ENCODE measurements at regions not wholly inside any gene's neighbourhood (a gene's known extent, or its start where the extent isn't known, plus 50 kb on each side); places are given as distances from the start of the nearest gene placed in this dataset.

DNA sequence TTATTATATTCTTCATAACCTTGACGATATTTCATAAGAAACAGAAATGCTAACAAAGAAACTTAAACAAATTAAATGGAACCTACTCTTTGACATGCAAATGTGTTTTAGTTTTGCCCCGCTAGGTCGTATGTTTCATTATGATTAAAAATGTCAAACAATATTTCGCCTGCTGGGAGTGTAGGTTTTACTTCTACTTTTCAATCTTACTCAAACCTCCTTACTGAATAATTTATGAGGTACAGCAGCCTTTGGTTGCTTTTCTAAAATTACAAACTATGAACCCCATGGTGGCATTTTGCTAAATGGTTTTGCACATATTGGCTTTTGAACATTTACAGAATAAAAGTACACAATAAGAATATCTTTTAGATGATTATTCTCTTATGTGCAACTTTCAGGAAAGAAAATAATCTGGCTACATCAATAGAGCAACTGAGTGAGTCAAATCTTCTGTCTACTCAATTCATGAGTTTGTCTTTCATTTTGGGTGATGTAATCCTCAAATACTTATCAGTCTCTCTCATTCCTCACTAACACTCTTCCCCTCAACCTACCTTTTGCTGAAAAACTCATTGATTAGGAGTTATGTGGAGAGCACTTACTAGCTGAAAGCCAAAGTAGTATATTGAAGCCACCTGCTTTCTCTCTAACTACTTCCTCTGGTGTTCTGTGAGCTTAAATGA is 1226.4 kb downstream of the XPNPEP1 start:
- intact Hi-C loops (cut with micrococcal nuclease) = no loop called here
- no peaks in the 10 kb centered on the region for H3K27me3 Mint-ChIP-seq
- no peak overlapping the region for H3K27ac Mint-ChIP-seq
- no peak for DNase-seq
- no peaks in the 10 kb centered on the region for H3K4me1 Mint-ChIP-seq
- H3K9me3 Mint-ChIP-seq = peaks cover 6% of the 10 kb centered on the region
- H3K36me3 Mint-ChIP-seq (ENCODE audit: low read depth) = no peaks in the 10 kb centered on the region
- H3K4me3 Mint-ChIP-seq = no peak overlapping the region

DNA sequence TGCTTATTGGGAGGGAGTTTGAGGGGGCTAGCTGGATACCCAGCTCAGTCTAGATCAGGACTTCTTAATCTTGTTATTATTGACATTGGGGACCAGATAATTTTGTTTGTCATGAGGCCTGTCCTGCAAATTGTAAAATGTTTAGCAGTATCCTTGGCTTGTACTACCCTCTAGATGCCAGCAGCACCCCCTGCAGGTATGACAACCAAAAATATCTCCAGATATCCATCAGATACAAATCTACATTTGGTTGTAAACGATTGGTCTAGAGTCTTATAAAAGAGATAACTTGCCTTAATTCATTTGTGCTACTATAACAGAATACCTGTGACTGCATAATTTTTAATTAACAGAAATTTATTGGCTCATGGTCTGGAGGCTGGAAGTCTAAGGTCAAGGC is 1232.2 kb downstream of the XPNPEP1 start:
- Mint-ChIP-seq H3K36me3 (ENCODE audit: low read depth) (no peaks in the 10 kb centered on the region), H3K27ac (no peak overlapping the region), H3K27me3 (no peaks in the 10 kb centered on the region), H3K4me3 (no peak overlapping the region), H3K9me3 (peaks cover 6% of the 10 kb centered on the region), H3K4me1 (no peaks in the 10 kb centered on the region)
- intact Hi-C loops (cut with micrococcal nuclease) = no loop called here
- no peak for DNase-seq

DNA sequence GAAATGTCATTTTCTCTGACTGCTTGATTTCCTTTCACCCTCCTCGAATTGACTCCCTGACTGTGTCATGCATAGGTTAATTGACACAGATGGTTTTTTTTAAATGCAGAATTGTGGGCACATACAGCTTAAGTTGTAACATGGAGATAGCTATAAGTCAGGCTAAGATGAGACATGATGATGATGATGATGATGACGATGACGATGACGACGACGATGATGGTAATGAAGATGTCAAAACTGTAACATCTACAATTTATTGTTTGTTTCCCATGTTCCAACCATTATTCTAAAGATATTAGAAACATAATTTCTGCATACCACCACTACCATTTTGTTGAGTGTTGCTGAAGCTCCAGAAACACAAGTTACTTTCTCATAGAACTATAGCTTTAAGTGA is 1232.8 kb downstream of the XPNPEP1 start:
- H3K9me3 Mint-ChIP-seq = peaks cover 6% of the 10 kb centered on the region
- H3K36me3 Mint-ChIP-seq (ENCODE audit: low read depth) = no peaks in the 10 kb centered on the region
- DNase-seq = no peak
- no peaks in the 10 kb centered on the region for H3K4me1 Mint-ChIP-seq
- intact Hi-C loops (cut with micrococcal nuclease) = no loop called here
- no peak overlapping the region for H3K27ac Mint-ChIP-seq
- no peak overlapping the region for H3K4me3 Mint-ChIP-seq
- H3K27me3 Mint-ChIP-seq = no peaks in the 10 kb centered on the region

DNA sequence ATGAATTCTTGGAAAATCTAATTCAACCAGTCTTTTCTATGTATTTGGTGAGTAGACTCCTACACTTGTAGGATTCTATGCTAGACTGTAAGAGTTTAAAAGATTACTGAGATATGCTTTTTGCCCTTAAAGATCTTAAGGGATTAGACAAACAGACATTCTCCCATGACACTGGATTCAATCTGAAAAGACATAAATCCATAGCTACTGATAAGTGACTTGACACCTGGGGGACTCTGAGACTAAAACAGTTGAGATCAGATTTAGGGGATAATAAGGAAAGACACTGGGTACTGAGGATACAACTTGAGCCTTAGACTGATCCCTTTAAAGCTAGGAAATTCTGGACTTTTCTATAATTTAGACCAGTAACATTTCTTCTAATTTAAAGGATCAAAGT is 1233.4 kb downstream of the XPNPEP1 start:
- DNase-seq = no peak
- Mint-ChIP-seq H3K9me3 (peaks cover 2% of the 10 kb centered on the region), H3K4me3 (no peak overlapping the region), H3K4me1 (no peaks in the 10 kb centered on the region), H3K27me3 (no peaks in the 10 kb centered on the region), H3K27ac (no peak overlapping the region), H3K36me3 (ENCODE audit: low read depth) (no peaks in the 10 kb centered on the region)
- intact Hi-C loops (cut with micrococcal nuclease) = no loop called here

DNA sequence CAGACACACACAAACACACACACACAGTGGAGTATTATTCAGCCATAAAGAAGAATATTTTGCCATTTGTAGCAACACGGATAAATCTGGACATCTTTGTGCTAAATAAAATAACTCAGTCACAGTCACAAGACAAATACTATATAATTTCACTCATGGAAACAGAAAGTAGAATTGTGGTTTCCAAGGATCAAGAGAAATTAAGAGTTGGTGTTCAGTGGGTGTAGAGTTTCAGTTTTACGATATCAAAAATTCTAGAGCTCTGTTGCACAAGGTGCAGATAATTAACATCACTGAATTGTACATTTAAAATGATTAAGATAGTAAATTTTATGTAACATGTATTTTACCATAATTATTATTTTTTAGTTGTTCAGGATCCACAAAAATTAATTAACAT is 1235.0 kb downstream of the XPNPEP1 start:
- Mint-ChIP-seq H3K4me3 (no peak overlapping the region), H3K9me3 (no peaks in the 10 kb centered on the region), H3K27ac (no peak overlapping the region), H3K36me3 (ENCODE audit: low read depth) (no peaks in the 10 kb centered on the region), H3K4me1 (no peaks in the 10 kb centered on the region), H3K27me3 (no peaks in the 10 kb centered on the region)
- intact Hi-C loops (cut with micrococcal nuclease) = no loop called here
- DNase-seq = no peak

DNA sequence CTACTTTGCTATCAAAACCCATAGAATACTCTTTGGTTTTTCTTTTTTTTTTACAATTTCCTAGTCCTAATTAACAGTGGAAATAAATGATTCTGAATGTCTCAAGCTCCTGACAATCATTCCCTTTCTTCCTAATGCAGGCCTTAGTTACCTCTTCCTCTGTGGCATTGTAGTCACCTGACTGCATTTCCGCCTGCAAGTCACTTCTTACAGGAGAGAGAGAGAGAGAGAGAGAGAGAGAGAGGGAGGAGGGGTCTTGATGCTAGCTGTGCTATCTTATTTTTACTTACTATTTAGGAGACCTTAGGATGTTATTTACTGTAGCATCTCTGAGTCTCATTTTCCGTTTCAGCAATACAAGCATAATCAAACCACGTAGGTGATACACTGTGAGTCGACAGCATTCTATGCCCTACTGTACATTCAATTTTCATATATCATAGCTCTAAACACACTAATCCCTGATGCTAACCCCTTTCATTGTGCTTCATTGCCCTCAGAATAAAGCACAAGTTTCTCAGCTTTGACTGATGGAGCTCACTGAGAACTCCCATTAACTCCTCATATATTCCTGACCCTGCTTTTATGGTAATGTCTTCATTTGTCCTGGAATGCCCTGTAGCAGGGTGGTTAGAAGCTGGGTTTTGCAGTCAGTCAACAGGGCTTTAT is 1237.3 kb downstream of the XPNPEP1 start:
- Mint-ChIP-seq H3K4me3 (no peak overlapping the region), H3K36me3 (ENCODE audit: low read depth) (no peaks in the 10 kb centered on the region), H3K27ac (no peak overlapping the region), H3K9me3 (no peaks in the 10 kb centered on the region), H3K4me1 (no peaks in the 10 kb centered on the region), H3K27me3 (no peaks in the 10 kb centered on the region)
- DNase-seq = no peak
- intact Hi-C loops (cut with micrococcal nuclease) = no loop called here

DNA sequence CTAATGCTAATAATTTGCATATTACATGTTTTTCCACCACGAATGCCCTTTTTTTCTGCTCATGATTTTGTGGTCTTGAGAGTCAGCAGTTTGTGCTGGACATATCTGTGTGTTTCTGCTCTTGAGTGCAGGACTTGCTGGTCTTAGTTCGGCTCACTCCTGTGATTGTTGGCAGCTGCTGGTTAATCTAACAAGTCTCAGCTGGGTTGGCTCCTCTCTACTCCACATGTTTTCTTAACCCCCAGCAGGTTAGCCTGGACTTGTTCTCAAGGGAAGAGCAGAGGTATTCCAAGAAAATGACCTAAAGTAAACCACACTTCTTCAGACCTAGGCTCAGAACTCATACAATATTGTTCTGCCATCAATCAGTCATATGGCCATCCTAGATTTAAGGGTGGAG is 1238.9 kb downstream of the XPNPEP1 start:
- Mint-ChIP-seq H3K27ac (no peak overlapping the region), H3K4me3 (no peak overlapping the region), H3K9me3 (no peaks in the 10 kb centered on the region), H3K4me1 (no peaks in the 10 kb centered on the region), H3K27me3 (no peaks in the 10 kb centered on the region), H3K36me3 (ENCODE audit: low read depth) (no peaks in the 10 kb centered on the region)
- DNase-seq = no peak
- intact Hi-C loops (cut with micrococcal nuclease) = no loop called here

DNA sequence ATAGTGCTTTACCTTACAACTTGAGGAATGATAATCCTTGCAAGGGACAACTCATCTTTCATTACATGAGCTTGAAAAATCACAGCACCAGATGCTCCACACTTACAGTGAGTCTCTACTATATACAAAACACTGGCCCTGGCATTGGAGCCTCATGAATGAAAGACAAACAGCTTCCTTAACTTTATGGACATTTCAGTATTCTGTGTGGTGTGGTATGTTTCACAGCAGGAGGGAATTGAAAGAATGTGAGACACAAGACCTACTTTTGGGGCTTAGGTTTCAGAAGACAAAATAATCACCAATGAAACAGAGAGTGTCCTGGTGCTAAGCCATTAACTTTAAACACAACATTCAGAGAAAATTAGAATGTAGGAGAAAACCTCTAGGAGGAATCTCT is 1249.6 kb downstream of the XPNPEP1 start:
- Mint-ChIP-seq H3K36me3 (ENCODE audit: low read depth) (no peaks in the 10 kb centered on the region), H3K27me3 (no peaks in the 10 kb centered on the region), H3K4me3 (no peak overlapping the region), H3K9me3 (no peaks in the 10 kb centered on the region), H3K27ac (no peak overlapping the region), H3K4me1 (no peaks in the 10 kb centered on the region)
- no peak for DNase-seq
- intact Hi-C loops (cut with micrococcal nuclease) = no loop called here

DNA sequence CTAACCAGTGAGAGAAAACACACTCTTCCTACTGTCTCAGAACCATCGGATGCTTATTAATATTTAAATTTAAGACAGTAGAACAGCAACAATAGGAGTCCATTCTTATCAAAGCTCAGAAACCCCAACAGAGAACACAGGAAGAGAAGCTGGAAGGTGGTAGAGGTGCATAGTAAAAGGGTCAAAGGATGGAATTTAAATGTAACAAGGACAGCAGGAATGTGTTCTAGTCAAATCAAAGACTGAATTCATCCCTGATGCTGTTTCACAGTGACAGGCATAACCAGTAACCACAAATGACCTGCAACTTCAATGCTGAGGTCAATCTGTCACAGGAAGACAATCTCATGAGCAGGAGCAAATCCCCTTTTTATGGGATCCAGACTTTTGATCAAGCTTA is 1259.7 kb downstream of the XPNPEP1 start:
- peaks cover 6% of the 10 kb centered on the region for H3K9me3 Mint-ChIP-seq
- DNase-seq = no peak

DNA sequence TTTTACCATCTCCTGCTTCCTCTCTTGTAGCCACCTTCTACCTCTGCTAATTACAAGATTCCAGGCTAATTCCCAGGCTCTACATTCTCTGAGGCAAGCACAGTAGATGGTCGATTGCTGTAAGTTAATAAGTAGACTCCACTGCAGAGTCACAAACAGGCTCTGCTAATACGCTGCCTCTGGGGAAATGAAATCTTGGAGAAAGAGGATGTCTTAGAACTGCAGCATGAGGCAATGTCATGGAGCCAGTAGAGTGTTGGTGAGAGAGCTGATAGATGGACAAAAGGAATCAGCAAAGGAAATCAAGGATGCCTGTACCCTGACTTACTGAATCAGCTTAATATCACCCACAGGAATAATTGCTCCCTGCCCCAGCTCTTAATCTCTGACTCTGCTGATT is 1260.3 kb downstream of the XPNPEP1 start:
- no peaks in the 10 kb centered on the region for H3K36me3 Mint-ChIP-seq (ENCODE audit: low read depth)
- no peaks in the 10 kb centered on the region for H3K4me1 Mint-ChIP-seq
- H3K27ac Mint-ChIP-seq = no peak overlapping the region
- peaks cover 6% of the 10 kb centered on the region for H3K9me3 Mint-ChIP-seq
- H3K4me3 Mint-ChIP-seq = no peak overlapping the region
- intact Hi-C loops (cut with micrococcal nuclease) = no loop called here
- no peak for DNase-seq
- H3K27me3 Mint-ChIP-seq = no peaks in the 10 kb centered on the region

More for the DNA sequence above, 1259.7 kb downstream of the XPNPEP1 start:
- no peaks in the 10 kb centered on the region for H3K4me1 Mint-ChIP-seq
- intact Hi-C loops (cut with micrococcal nuclease) = no loop called here
- H3K27ac Mint-ChIP-seq = no peak overlapping the region
- H3K4me3 Mint-ChIP-seq = no peak overlapping the region
- no peaks in the 10 kb centered on the region for H3K36me3 Mint-ChIP-seq (ENCODE audit: low read depth)
- H3K27me3 Mint-ChIP-seq = no peaks in the 10 kb centered on the region

DNA sequence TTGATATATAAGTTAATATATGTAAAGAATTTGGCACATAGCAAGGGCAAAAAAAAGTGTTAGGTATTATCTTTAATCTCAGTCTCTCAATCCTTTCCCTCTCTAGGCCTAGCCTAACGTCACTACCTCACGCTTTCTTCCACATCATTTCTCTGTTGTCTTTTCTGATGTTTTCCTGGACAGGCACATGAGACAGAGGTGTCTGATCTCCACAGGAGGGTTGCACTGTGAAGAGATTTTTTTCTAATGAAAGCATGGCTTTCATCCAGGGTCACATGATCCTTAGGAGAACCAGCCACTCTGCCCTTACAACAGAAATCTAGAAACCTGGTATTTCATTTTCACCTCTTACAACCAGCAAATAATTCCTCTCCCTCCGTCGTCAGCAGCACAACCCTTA is 1268.3 kb downstream of the XPNPEP1 start:
- Mint-ChIP-seq H3K4me1 (no peaks in the 10 kb centered on the region), H3K9me3 (peaks cover 3% of the 10 kb centered on the region), H3K27ac (no peak overlapping the region), H3K27me3 (no peaks in the 10 kb centered on the region), H3K4me3 (no peak overlapping the region), H3K36me3 (ENCODE audit: low read depth) (no peaks in the 10 kb centered on the region)
- intact Hi-C loops (cut with micrococcal nuclease) = no loop called here
- no peak for DNase-seq

DNA sequence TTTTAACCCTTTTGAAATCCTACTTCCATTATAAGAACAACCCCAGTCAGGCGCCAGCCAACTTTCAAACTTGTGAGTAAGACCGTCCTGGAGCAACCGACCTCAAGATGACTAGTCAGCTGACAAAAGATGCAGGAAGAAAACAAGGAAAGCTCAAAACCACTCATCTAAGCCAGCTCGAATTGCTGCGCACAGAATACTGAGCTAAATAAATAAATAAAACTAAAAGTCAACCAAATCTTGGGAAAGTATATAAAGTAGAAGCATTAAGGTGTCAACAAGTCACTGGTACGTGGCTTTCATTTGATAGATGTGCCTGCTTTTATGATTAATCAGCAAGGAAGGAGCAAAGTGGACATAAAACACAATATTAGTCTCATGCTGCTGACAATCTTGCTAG is 1269.8 kb downstream of the XPNPEP1 start:
- intact Hi-C loops (cut with micrococcal nuclease) = no loop called here
- Mint-ChIP-seq H3K27ac (no peak overlapping the region), H3K27me3 (no peaks in the 10 kb centered on the region), H3K36me3 (ENCODE audit: low read depth) (no peaks in the 10 kb centered on the region), H3K4me3 (no peak overlapping the region), H3K4me1 (no peaks in the 10 kb centered on the region), H3K9me3 (no peaks in the 10 kb centered on the region)
- DNase-seq = no peak

DNA sequence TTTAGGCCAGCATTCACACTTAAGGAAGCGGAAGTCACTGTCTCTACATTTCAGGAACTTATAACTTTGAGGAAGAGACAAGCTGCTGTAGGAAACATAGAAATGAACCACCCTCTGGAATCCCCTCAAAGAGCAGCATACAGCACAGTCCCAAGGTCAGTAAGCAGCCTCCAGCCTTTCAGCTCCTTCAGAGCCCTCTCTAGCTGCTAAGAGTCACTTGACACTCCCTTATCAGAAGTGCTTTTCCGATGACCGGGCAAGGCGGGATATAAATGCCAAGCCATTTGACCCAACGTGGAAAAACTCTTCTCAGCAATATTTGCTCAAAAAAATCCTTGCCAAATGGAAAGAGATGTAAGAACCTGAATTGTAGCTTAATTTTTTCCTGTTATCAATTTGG is 1284.3 kb downstream of the XPNPEP1 start:
- no peak for DNase-seq
- peaks cover 3% of the 10 kb centered on the region for H3K9me3 Mint-ChIP-seq
- intact Hi-C loops (cut with micrococcal nuclease) = no loop called here
- no peaks in the 10 kb centered on the region for H3K27me3 Mint-ChIP-seq
- H3K4me3 Mint-ChIP-seq = no peak overlapping the region
- H3K4me1 Mint-ChIP-seq = no peaks in the 10 kb centered on the region
- H3K27ac Mint-ChIP-seq = no peak overlapping the region
- H3K36me3 Mint-ChIP-seq (ENCODE audit: low read depth) = no peaks in the 10 kb centered on the region

DNA sequence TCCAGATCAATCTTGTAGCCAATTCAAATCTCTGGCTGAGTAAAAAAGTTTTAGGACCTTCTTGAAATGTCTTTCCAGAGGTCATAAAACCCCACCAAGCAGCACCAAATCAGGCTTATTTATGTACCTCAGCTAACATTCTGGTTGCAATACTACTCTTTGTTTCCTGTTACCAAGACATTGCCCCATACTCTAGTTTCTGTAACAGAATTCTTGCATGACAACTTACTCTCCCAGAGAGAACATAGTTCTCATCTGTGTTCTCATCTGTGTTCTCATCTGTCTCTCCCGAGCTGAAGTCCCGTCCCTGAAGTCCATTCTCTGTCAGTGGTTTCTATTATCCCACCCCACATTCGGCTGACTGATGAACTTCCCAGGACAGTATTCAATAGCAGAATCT is 1285.1 kb downstream of the XPNPEP1 start:
- Mint-ChIP-seq H3K36me3 (ENCODE audit: low read depth) (no peaks in the 10 kb centered on the region), H3K4me1 (no peaks in the 10 kb centered on the region), H3K27ac (no peak overlapping the region), H3K9me3 (peaks cover 3% of the 10 kb centered on the region), H3K4me3 (no peak overlapping the region), H3K27me3 (no peaks in the 10 kb centered on the region)
- intact Hi-C loops (cut with micrococcal nuclease) = no loop called here
- no peak for DNase-seq

DNA sequence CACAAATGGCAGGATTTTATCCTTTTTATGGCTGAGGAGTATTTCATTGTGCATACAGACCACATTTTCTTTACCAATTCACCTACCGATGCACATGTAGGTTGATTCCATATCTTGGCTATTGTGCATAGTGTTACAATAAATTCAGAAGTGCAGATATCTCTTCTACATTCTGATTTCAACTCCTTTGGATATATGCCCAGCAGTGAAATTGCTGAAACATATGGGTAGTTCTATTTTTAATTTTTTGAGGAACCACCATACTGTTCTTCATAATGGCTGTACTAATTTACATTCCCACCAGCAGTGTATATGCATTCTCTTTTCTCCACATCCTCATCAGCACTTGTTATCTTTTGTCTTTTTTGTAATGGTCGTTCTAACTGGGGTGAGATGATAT is 1290.3 kb downstream of the XPNPEP1 start:
- H3K36me3 Mint-ChIP-seq (ENCODE audit: low read depth) = no peaks in the 10 kb centered on the region
- no peak overlapping the region for H3K27ac Mint-ChIP-seq
- no peaks in the 10 kb centered on the region for H3K27me3 Mint-ChIP-seq
- no peaks in the 10 kb centered on the region for H3K4me1 Mint-ChIP-seq
- DNase-seq = no peak
- intact Hi-C loops (cut with micrococcal nuclease) = no loop called here
- H3K4me3 Mint-ChIP-seq = no peak overlapping the region
- no peaks in the 10 kb centered on the region for H3K9me3 Mint-ChIP-seq

All from activated CD4-positive, alpha-beta T cell treated with anti-CD3 and anti-CD28 coated beads, Interleukin-2, amount 10 ng/mL, durations not matched to agents 24 days and 14 days (primary cell).